H7 (cell line): ENCODE measurements at regions not wholly inside any gene's neighbourhood (a gene's known extent, or its start where the extent isn't known, plus 50 kb on each side); places are given as distances from the start of the nearest gene placed in this dataset.

ENCODE experiments used
- DNase-seq: peaks from one replicate; pipeline ENCODE4 v3.0.0; 2012
- H3K27me3 ChIP-seq: 2 replicates; pipeline ENCODE4 v1.6.0; 2011; ENCODE audit warnings: mild to moderate bottlenecking, low read length; ENCODE audit not compliant: control insufficient read depth, insufficient read depth
- H3K36me3 ChIP-seq: replicated peaks from 2 replicates; pipeline ENCODE4 v1.5.1; 2011; ENCODE audit warnings: low read length; ENCODE audit not compliant: control insufficient read depth, insufficient read depth
- H3K4me3 ChIP-seq: 2 replicates; pipeline ENCODE4 v1.5.1; 2011; ENCODE audit warnings: low read depth, mild to moderate bottlenecking, control low read depth, low read length, moderate library complexity; ENCODE audit not compliant: insufficient read depth

DNA sequence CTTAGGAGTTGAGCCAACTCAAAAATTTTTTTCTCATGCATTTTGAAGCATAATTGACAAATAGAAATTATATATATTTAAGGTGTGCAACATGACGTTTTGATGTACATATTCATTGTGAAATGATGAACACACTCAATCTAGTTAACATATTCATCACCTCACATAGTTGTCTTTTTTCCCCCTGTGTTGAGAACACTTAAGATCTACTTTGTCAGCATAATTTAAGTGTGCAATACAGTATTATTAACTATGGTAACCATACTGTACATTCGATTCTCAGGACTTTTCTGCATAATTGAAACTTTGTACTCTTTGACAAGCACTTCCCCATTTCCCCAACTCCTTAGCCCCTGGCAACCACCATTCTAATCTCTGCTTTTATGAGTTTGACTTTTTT, 192.2 kb upstream of the ZKSCAN2 start:
- no peaks in the 10 kb centered on the region for H3K27me3 ChIP-seq

DNA sequence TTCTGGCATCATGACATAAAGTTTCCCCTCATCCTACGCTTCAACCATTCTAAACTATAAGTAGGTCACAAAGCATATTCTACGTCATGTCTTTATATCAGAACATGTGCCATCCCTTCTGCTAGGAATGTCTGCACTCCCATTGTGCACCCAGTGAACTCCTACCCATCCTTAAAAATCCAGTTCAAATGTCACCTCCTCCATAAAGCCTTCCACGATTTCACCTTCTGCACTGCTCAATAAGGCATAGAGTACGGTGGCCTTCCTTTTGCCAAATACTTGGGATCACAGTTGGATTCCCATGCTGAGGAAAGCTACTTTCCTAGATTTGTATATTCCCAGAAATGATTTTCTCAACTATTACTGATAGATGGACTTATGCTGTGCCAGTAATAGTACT, 186.3 kb upstream of the ZKSCAN2 start:
- no peak overlapping the region for H3K4me3 ChIP-seq
- no peaks in the 10 kb centered on the region for H3K36me3 ChIP-seq
- no peak for DNase-seq
- H3K27me3 ChIP-seq, result no peaks in the 10 kb centered on the region

More for the DNA sequence above, 192.2 kb upstream of the ZKSCAN2 start:
- no peaks in the 10 kb centered on the region for H3K36me3 ChIP-seq
- DNase-seq, result no peak
- H3K4me3 ChIP-seq, result no peak overlapping the region

DNA sequence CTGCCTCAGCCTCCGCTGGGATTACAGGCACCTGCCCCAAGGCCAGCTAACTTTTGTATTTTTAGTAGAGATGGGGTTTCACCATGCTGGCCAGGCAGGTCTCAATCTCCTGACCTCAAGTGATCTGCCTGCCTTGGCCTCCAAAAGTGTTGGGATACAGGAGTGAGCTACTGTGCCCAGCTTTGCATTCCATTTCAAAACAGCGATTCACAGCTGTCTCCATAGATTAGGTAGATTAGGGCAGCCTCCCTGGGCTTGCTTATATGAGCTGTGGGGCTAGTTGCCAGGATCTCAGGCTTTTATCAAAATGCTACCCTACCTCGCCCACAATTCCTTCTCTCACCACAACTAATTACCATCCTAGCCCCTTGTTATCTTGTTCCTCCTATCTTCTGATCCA, 176.4 kb upstream of the ZKSCAN2 start:
- Histone ChIP-seq H3K4me3 (no peak overlapping the region), H3K27me3 (no peaks in the 10 kb centered on the region), H3K36me3 (no peaks in the 10 kb centered on the region)
- DNase-seq, result no peak

DNA sequence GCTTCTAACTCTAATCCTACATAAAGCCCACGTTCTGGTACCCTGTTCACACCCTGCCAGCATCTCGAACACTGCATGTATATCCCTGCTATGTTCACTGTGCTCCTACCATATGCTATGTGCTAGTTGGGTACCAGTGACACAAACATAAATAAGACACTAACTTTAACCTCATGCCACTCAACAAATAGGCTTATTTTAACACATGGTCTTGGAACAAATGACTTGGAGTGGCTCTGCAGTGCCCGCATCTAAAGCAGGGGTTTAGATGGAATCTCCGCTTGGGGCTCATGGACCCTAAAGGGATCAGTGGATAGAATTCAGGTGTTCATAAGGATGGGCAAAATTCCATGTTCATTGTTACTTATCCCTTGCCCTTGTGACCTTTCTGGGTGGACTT, 175.7 kb upstream of the ZKSCAN2 start:
- H3K36me3 ChIP-seq, result no peaks in the 10 kb centered on the region
- DNase-seq, result no peak
- H3K27me3 ChIP-seq, result no peaks in the 10 kb centered on the region
- no peak overlapping the region for H3K4me3 ChIP-seq

DNA sequence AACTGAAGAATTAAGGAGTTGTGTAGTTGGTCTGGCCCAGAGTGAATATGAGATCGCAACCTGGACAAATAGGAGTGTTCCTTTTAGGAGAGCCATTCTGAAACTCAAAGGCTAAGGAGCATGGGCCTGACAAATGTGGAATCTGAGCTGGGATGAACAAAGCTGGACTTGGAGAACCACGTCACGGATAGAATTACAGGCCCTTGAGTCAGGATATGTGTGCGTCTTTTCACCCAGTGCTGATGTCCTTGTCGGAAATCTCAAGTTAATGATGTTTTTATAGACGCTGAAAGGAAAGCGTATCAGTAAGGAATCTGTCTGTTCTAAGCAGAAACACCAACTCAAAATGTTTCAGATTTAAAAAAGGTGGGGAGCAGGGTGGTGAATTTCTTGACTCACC, 173.8 kb upstream of the ZKSCAN2 start:
- Histone ChIP-seq H3K27me3 (no peaks in the 10 kb centered on the region), H3K36me3 (no peaks in the 10 kb centered on the region), H3K4me3 (no peak overlapping the region)
- no peak for DNase-seq

DNA sequence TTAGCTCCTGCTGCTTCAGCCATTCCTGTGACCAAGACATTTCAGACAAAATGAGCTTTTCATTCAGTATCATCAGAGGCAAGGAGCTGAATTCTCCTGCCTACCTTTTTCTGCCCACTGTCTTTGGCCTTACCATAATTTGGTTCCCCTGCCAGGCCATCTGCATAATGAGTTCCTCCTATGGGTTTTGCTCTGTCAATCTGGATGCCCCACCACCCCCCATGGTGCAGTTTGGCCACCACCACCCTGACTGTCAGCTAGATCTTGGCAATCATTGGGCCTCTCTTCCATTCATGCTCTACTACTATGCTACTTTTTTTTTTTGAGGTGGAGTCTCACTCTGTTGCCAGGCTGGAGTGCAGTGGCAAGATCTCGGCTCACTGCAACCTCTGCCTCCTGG, 169.2 kb upstream of the ZKSCAN2 start:
- no peak overlapping the region for H3K4me3 ChIP-seq
- DNase-seq, result no peak
- no peaks in the 10 kb centered on the region for H3K36me3 ChIP-seq
- H3K27me3 ChIP-seq, result no peaks in the 10 kb centered on the region

DNA sequence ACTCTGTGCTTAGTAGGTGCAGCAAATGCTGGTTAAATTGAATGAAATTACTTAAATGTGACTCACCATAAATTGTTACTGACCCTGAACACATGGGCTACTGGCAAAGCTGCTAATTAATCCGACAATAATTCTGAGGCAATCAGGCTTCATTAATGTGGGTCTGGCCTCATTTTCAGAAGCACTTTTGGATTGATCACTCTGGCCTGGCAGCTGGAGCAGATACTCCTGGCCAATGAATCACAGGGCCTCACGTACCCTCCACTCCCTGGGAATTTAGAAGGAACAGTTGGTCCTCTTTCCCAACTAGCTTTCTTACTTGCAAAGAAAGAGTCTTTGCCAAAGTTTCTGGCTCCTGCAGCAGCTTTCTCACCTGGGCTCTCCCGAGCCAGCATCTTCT, 162.0 kb upstream of the ZKSCAN2 start:
- no peaks in the 10 kb centered on the region for H3K36me3 ChIP-seq
- no peak overlapping the region for H3K4me3 ChIP-seq
- no peaks in the 10 kb centered on the region for H3K27me3 ChIP-seq
- no peak for DNase-seq

DNA sequence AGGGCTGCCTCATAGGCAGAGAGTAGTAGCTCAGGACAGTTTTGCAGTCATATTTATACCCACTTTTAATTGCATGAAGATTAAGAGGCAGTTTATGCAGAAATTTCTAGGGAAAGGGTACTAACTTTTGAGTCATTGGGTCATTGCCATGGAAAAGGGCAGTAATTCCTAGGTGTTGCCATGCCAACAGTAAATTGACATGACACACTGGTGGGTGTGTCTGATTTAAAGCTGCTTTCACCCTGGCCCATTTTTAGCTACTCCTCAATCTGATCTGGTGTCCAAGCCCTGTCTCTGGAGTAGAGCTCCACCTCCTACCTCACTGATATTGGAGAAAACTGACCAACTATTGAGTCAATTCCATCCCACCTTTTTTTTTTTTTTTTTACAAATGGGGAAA, 161.5 kb upstream of the ZKSCAN2 start:
- Histone ChIP-seq H3K27me3 (no peaks in the 10 kb centered on the region), H3K4me3 (no peak overlapping the region), H3K36me3 (no peaks in the 10 kb centered on the region)
- DNase-seq, result no peak

DNA sequence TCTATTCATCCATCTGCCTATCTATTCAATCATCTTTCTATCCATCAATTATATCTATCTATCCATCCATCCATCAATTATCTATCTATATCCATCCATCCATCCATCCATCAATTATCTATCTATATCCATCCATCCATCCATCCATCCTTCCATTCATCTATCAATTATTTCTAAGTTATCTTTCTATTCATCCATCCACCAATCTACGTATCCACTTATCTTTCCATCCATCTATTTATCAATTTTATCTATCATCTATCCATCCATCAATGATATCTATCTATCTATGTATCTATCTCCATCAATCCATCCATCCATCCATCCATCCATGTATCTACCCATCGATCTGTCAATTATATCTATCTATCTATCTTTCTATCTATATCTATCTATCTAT, 158.4 kb upstream of the ZKSCAN2 start:
- DNase-seq, result no peak

DNA sequence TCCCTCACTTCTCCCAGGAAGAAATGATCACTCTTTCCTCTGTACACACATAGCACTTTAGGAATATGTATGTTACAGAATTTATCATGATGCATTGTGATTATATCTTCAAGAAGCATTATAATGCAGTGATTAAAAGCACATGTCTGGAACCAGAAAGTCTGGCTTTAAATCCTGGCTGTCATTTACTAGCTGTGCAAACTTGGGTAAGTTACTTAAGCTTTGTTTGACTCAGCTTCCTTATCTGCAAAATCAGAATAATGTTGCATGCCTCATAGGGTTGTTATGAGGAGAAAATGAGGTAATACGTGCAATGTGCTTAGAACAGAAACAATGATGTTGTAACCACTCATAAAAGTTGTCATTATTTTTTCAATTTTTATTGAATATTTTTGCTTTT, 156.3 kb upstream of the ZKSCAN2 start:
- Histone ChIP-seq H3K36me3 (no peaks in the 10 kb centered on the region), H3K4me3 (no peak overlapping the region), H3K27me3 (no peaks in the 10 kb centered on the region)
- DNase-seq, result no peak

More for the DNA sequence above, 158.4 kb upstream of the ZKSCAN2 start:
- no peak overlapping the region for H3K4me3 ChIP-seq
- H3K36me3 ChIP-seq, result no peaks in the 10 kb centered on the region
- H3K27me3 ChIP-seq, result no peaks in the 10 kb centered on the region

DNA sequence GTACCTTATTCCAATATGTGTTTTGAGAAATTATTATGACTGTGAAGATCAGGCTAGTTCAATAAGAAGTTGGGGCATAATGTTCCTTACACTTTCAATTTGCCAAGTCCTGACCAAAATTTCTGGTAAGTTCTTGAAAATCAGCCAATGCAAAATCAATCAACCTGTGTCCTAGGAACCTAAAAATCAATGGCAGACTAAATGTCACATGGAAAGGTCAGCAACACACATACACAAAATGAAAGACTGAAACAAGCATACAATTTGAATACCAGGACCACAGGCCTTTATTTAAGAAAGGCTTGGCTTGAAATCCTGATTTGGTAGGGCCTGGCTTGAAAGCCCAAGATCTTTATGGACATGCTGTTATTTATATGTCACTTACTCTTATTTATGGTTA, 155.5 kb upstream of the ZKSCAN2 start:
- Histone ChIP-seq H3K36me3 (no peaks in the 10 kb centered on the region), H3K27me3 (no peaks in the 10 kb centered on the region), H3K4me3 (no peak overlapping the region)
- DNase-seq, result no peak

DNA sequence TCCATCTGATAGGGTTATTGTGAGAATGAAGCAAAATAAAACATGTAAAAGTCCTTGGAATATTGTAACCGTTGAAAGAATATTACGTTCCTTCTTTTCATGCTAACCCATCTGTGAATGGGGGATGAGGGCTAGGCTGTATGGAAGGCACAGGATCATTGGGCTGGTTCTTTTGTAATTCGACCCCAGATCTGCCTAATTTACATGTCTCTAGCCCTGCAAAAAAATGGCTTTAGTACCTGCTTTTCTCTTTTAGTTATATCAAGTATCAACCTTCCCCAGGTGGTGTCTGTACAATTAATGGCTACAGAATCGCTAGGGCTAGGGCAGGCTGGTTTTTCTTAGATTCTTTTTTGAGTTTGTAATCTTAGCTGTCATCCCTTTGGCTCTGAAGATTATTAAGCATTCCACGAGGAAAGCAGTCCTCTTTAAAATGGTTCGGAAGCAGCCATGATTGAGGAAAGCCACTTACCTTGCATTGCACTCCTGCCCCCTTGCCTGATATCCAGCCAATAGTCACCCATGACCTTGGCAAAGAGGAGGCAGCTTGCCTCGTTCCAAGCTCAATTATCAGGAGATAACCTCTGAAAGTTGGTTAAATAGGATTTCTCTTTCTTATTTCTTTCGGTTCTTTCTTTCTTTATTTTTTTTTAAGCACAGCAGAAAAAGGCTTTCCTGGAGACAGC, 153.9 kb upstream of the ZKSCAN2 start:
- no peaks in the 10 kb centered on the region for H3K36me3 ChIP-seq
- no peaks in the 10 kb centered on the region for H3K27me3 ChIP-seq
- no peak overlapping the region for H3K4me3 ChIP-seq
- DNase-seq, result peak; percentile 18

DNA sequence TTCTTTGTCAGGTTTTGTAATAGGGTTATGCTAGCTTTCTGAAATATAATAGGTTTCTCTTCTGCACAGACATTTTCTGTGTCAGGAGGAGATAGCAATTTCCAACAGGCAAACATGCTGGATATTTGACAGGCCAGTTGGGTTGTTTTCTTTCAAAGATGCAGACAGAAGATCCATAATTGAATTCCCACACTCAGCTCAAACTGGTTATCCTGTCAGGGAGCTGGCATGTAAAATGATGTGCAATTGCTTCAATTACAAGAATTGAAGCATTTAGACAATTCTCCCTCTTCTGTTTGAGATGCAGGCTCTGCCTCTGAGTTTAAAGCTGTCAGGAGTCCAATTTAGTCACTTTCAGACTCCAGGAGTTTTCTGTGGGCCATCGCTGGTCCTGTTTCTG, 146.2 kb upstream of the ZKSCAN2 start:
- DNase-seq, result no peak
- H3K4me3 ChIP-seq, result no peak overlapping the region
- no peaks in the 10 kb centered on the region for H3K36me3 ChIP-seq
- no peaks in the 10 kb centered on the region for H3K27me3 ChIP-seq

DNA sequence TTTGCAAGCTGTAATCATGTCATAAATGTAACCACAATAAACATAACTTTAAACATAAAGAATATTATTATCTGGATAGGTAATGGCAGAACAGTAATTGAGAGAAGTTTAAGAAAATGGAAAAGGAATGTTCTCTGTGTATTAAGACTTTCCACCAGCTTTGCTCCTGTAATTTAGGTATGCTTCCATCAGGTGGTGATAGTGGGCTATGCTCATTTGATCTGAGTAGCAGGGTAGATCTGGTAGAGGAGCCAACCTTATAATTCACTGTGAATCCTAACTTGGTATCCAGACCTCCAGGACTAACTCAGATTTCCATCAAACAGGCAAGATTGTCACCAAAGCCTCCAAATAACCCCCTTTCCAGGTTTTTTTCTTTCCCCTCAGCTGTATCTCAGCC, 137.9 kb upstream of the ZKSCAN2 start:
- H3K36me3 ChIP-seq, result no peaks in the 10 kb centered on the region
- DNase-seq, result peak; percentile 5
- H3K4me3 ChIP-seq, result no peak overlapping the region
- no peaks in the 10 kb centered on the region for H3K27me3 ChIP-seq

DNA sequence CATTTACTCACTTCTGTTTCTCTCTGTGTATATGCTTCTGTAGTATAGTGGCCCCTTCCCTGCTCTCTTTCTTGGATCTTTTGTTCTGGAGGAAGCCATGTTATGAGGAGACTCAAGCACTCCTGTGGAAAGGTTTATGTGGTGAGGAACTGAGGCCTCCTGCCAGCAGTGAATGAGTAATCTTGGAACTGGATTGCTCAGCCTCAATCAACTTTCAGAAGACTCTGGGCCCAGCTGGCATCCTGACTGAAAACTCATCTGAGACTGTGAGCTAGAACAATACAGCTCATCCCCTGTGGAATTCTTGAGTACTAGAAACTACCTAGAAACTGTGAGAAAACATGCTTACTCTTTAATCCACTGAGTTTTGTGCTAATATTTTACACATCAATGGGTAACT, 133.1 kb upstream of the ZKSCAN2 start:
- no peak for DNase-seq
- no peak overlapping the region for H3K4me3 ChIP-seq
- H3K36me3 ChIP-seq, result no peaks in the 10 kb centered on the region
- no peaks in the 10 kb centered on the region for H3K27me3 ChIP-seq

DNA sequence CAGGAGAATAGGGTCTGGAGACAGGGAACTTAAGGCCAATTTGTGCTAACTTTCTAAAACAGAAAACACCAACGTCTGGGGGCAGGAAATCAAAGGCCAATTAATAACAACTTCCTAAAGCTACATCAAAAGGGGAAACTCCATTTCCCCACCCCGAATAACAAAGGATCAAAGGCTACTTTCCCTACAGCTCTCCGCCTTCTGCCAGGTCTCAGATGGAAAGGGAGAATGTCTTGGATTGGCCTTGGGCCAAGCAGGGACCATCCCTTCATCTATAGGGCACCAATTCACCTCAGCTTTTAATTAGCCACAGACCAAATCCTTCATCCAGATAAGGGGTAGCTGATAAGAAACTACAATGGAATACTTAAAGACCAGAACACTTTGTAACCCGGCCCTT, 116.9 kb upstream of the ZKSCAN2 start:
- DNase-seq, result no peak
- H3K4me3 ChIP-seq, result no peak overlapping the region
- no peaks in the 10 kb centered on the region for H3K27me3 ChIP-seq
- H3K36me3 ChIP-seq, result no peaks in the 10 kb centered on the region
